GM12878 (cell line): ENCODE measurements at regions not wholly inside any gene's neighbourhood (a gene's known extent, or its start where the extent isn't known, plus 50 kb on each side); places are given as distances from the start of the nearest gene placed in this dataset.

Source experiments
- CTCF ChIP-seq, 3 experiments: IDR thresholded peaks in 2 of 3; conservative IDR thresholded peaks in 1 of 3; 2 replicates each; pipeline ENCODE4 v1.5.1; 2011; ENCODE audit warnings: low read depth in 3 of 3, low read length in 3 of 3, mild to moderate bottlenecking in 3 of 3, control low read depth in 2 of 3, moderate library complexity in 2 of 3, inconsistent platforms in 1 of 3, mixed read lengths in 1 of 3; ENCODE audit not compliant: control insufficient read depth in 2 of 3, insufficient read depth in 1 of 3; ENCODE audit errors: extremely low read depth in 1 of 3
- ELK1 ChIP-seq: IDR thresholded peaks from 2 replicates; pipeline ENCODE4 v1.6.1; 2012; ENCODE audit warnings: low read depth, low read length, improper control_type of control experiment
- GABPA ChIP-seq: IDR thresholded peaks from 2 replicates; pipeline ENCODE4 v1.6.1; 2014; ENCODE audit warnings: antibody characterized with exemption, low read depth, mild to moderate bottlenecking, inconsistent platforms
- HDAC2 ChIP-seq: fragments of 200-600 bp; sonication (generic); IDR thresholded peaks from 2 replicates; pipeline ENCODE4 v1.6.1; 2017
- KAT2A ChIP-seq: conservative IDR thresholded peaks from 2 replicates; pipeline ENCODE4 v1.6.1; 2011; ENCODE audit warnings: low read depth, low read length; ENCODE audit not compliant: control insufficient read depth
- KDM1A ChIP-seq: fragments of 200-600 bp; sonication (generic); IDR thresholded peaks from 2 replicates; pipeline ENCODE4 v1.6.1; 2016; ENCODE audit warnings: borderline replicate concordance
- MAX ChIP-seq: IDR thresholded peaks from 2 replicates; pipeline ENCODE4 v1.6.1; 2012; ENCODE audit warnings: low read depth, low read length, improper control_type of control experiment
- NFIC ChIP-seq: IDR thresholded peaks from 2 replicates; pipeline ENCODE4 v1.6.1; 2012; ENCODE audit warnings: low read depth, mild to moderate bottlenecking, inconsistent platforms, low read length, moderate library complexity
- RAD21 ChIP-seq: IDR thresholded peaks from 2 replicates; pipeline ENCODE4 v1.6.1; 2011; ENCODE audit warnings: mild to moderate bottlenecking, low read depth, low read length, moderate library complexity; ENCODE audit not compliant: insufficient read depth
- REST ChIP-seq: IDR thresholded peaks from 2 replicates; pipeline ENCODE4 v1.6.1; 2012; ENCODE audit warnings: mild to moderate bottlenecking, low read depth, low read length
- TCF7 ChIP-seq: IDR thresholded peaks from 2 replicates; pipeline ENCODE4 v1.6.1; 2014; ENCODE audit warnings: antibody characterized with exemption, borderline replicate concordance

- no peak for TF ChIP-seq KAT2A
- no peak for TF ChIP-seq HDAC2
- no peak for TF ChIP-seq CTCF (IDR thresholded peaks at IDR 0.05 in 2 of 3, conservative IDR thresholded peaks at IDR 0.05 in 1 of 3; ENCODE audit: control insufficient read depth in 2 of 3, extremely low read depth in 1 of 3, insufficient read depth in 1 of 3, low read depth in 3 of 3, low read length in 3 of 3)
- TF ChIP-seq REST: no peak
- no peak for TF ChIP-seq RAD21
- TF ChIP-seq MAX: no peak
- no peak for TF ChIP-seq TCF7
- no peak for TF ChIP-seq ELK1
- no peak for TF ChIP-seq KDM1A
- no peak for TF ChIP-seq NFIC
- TF ChIP-seq GABPA: no peak
Measured at GRCh38 chr14:53215101-53215500, 62.0 kb upstream of the DDHD1 start.
